ENCODE measurements at regions not wholly inside any gene's neighbourhood (a gene's known extent, or its start where the extent isn't known, plus 50 kb on each side); places are given as distances from the start of the nearest gene placed in this dataset.

- intact Hi-C loops (cut with DNase I): no loop called here
- H3K36me3 ChIP-seq: no peaks in the 10 kb centered on the region
- no peaks in the 10 kb centered on the region for H3K4me1 ChIP-seq
- no peak overlapping the region for H3K27ac ChIP-seq
- H3K4me3 ChIP-seq: no peak overlapping the region
- H3K27me3 ChIP-seq: no peaks in the 10 kb centered on the region
- TF ChIP-seq CTCF (IDR thresholded peaks at IDR 0.05): no peak
- H3K9me3 ChIP-seq: peaks cover 0 to 4% of the 10 kb centered on the region in 2 donors
- no peak for DNase-seq (ENCODE audit: low spot score in 2 of 2)
Observed at GRCh38 chr14:56918849-56919574, 108.7 kb upstream of the OTX2 start.

GRCh38 chr14:56905282-56905681 lies 95.0 kb upstream of the OTX2 start:
- intact Hi-C loops (cut with DNase I): no loop called here

GRCh38 chr14:56903304-56903969 lies 93.2 kb upstream of the OTX2 start:
- Histone ChIP-seq H3K4me1 (no peaks in the 10 kb centered on the region), H3K36me3 (no peaks in the 10 kb centered on the region), H3K27ac (no peak overlapping the region), H3K27me3 (no peaks in the 10 kb centered on the region), H3K4me3 (no peak overlapping the region), H3K9me3 (no peaks in the 10 kb centered on the region)
- intact Hi-C loops (cut with DNase I): no loop called here
- TF ChIP-seq CTCF (IDR thresholded peaks at IDR 0.05): no peak
- no peak for DNase-seq (ENCODE audit: low spot score in 2 of 2)

More at GRCh38 chr14:56905282-56905681, 95.0 kb upstream of the OTX2 start:
- H3K4me1 ChIP-seq: no peaks in the 10 kb centered on the region
- H3K4me3 ChIP-seq: no peak overlapping the region
- no peaks in the 10 kb centered on the region for H3K36me3 ChIP-seq
- H3K9me3 ChIP-seq: no peaks in the 10 kb centered on the region
- no peak for TF ChIP-seq CTCF (IDR thresholded peaks at IDR 0.05)
- no peaks in the 10 kb centered on the region for H3K27me3 ChIP-seq
- H3K27ac ChIP-seq: no peak overlapping the region
- DNase-seq (ENCODE audit: low spot score in 2 of 2): no peak

GRCh38 chr14:56902385-56902784 lies 92.1 kb upstream of the OTX2 start:
- no peaks in the 10 kb centered on the region for H3K27me3 ChIP-seq
- H3K9me3 ChIP-seq: no peaks in the 10 kb centered on the region
- no peaks in the 10 kb centered on the region for H3K4me1 ChIP-seq
- H3K27ac ChIP-seq: no peak overlapping the region
- H3K4me3 ChIP-seq: no peak overlapping the region
- H3K36me3 ChIP-seq: no peaks in the 10 kb centered on the region
- DNase-seq (ENCODE audit: low spot score in 2 of 2): no peak
- TF ChIP-seq CTCF (IDR thresholded peaks at IDR 0.05): no peak
- intact Hi-C loops (cut with DNase I): no loop called here

GRCh38 chr14:56900726-56901125 lies 90.4 kb upstream of the OTX2 start:
- intact Hi-C loops (cut with DNase I): no loop called here
- Histone ChIP-seq H3K4me3 (no peak overlapping the region), H3K9me3 (no peaks in the 10 kb centered on the region), H3K36me3 (no peaks in the 10 kb centered on the region), H3K4me1 (no peaks in the 10 kb centered on the region), H3K27me3 (no peaks in the 10 kb centered on the region), H3K27ac (no peak overlapping the region)
- TF ChIP-seq CTCF (IDR thresholded peaks at IDR 0.05): no peak
- no peak for DNase-seq (ENCODE audit: low spot score in 2 of 2)
